ENCODE measurements at regions not wholly inside any gene's neighbourhood (a gene's known extent, or its start where the extent isn't known, plus 50 kb on each side); places are given as distances from the start of the nearest gene placed in this dataset.
"Not testable (repeated sequence)": the region's sequence is repeated elsewhere in the genome, so short reads cannot be mapped to it uniquely, and the experiment has no call there.

- H3K9me3 Mint-ChIP-seq (ENCODE audit: insufficient read depth); H3K27me3 Mint-ChIP-seq (ENCODE audit: low read depth); CTCF ChIA-PET; H3K4me1 Mint-ChIP-seq (ENCODE audit: low read depth); H3K27ac Mint-ChIP-seq; H3K4me3 Mint-ChIP-seq; POLR2A ChIA-PET; ATAC-seq; H3K36me3 Mint-ChIP-seq (ENCODE audit: low read depth); DNase-seq: not testable (repeated sequence)
These were observed 181.9 kb downstream of the SPATA31A6 start for GRCh38 chr9:42365244-42365945.

GRCh38 chr9:42368279-42368881 lies 184.9 kb downstream of the SPATA31A6 start:
- CTCF ChIA-PET; H3K4me1 Mint-ChIP-seq (ENCODE audit: low read depth); H3K4me3 Mint-ChIP-seq; ATAC-seq; H3K27me3 Mint-ChIP-seq (ENCODE audit: low read depth); H3K36me3 Mint-ChIP-seq (ENCODE audit: low read depth); DNase-seq; H3K9me3 Mint-ChIP-seq (ENCODE audit: insufficient read depth); H3K27ac Mint-ChIP-seq; POLR2A ChIA-PET: not testable (repeated sequence)

GRCh38 chr9:42370172-42370571 lies 186.7 kb downstream of the SPATA31A6 start:
- H3K27ac Mint-ChIP-seq; DNase-seq; H3K36me3 Mint-ChIP-seq (ENCODE audit: low read depth); POLR2A ChIA-PET; ATAC-seq; H3K9me3 Mint-ChIP-seq (ENCODE audit: insufficient read depth); H3K27me3 Mint-ChIP-seq (ENCODE audit: low read depth); H3K4me1 Mint-ChIP-seq (ENCODE audit: low read depth); CTCF ChIA-PET; H3K4me3 Mint-ChIP-seq: not testable (repeated sequence)

GRCh38 chr9:42371417-42371816 lies 188.0 kb downstream of the SPATA31A6 start:
- DNase-seq; H3K27ac Mint-ChIP-seq; POLR2A ChIA-PET; ATAC-seq; H3K4me3 Mint-ChIP-seq; H3K9me3 Mint-ChIP-seq (ENCODE audit: insufficient read depth); CTCF ChIA-PET; H3K36me3 Mint-ChIP-seq (ENCODE audit: low read depth); H3K4me1 Mint-ChIP-seq (ENCODE audit: low read depth); H3K27me3 Mint-ChIP-seq (ENCODE audit: low read depth): not testable (repeated sequence)

- CTCF ChIA-PET; POLR2A ChIA-PET; H3K27ac Mint-ChIP-seq; DNase-seq; H3K4me3 Mint-ChIP-seq; H3K36me3 Mint-ChIP-seq (ENCODE audit: low read depth); H3K27me3 Mint-ChIP-seq (ENCODE audit: low read depth); H3K9me3 Mint-ChIP-seq (ENCODE audit: insufficient read depth); ATAC-seq; H3K4me1 Mint-ChIP-seq (ENCODE audit: low read depth): not testable (repeated sequence)
These were observed 194.3 kb downstream of the SPATA31A6 start for GRCh38 chr9:42377530-42378417.

- no peak overlapping the region for H3K27ac Mint-ChIP-seq
- DNase-seq: no peak
- ChIA-PET CTCF (no interaction called here), POLR2A (no interaction called here)
- H3K4me1 Mint-ChIP-seq (ENCODE audit: low read depth): no peaks in the 10 kb centered on the region
- no peak overlapping the region for H3K4me3 Mint-ChIP-seq
- H3K36me3 Mint-ChIP-seq (ENCODE audit: low read depth): no peaks in the 10 kb centered on the region
- H3K27me3 Mint-ChIP-seq (ENCODE audit: low read depth): no peaks in the 10 kb centered on the region
- H3K9me3 Mint-ChIP-seq (ENCODE audit: insufficient read depth): peaks cover 8% of the 10 kb centered on the region
- ATAC-seq: no peak
These were observed 195.0 kb downstream of the SPATA31A6 start for GRCh38 chr9:42378418-42378815.

- ATAC-seq; DNase-seq; H3K4me3 Mint-ChIP-seq; H3K36me3 Mint-ChIP-seq (ENCODE audit: low read depth); H3K4me1 Mint-ChIP-seq (ENCODE audit: low read depth); H3K27me3 Mint-ChIP-seq (ENCODE audit: low read depth); H3K27ac Mint-ChIP-seq; CTCF ChIA-PET; H3K9me3 Mint-ChIP-seq (ENCODE audit: insufficient read depth); POLR2A ChIA-PET: not testable (repeated sequence)
These were observed 196.1 kb downstream of the SPATA31A6 start for GRCh38 chr9:42379602-42380001.

- H3K27ac Mint-ChIP-seq; ATAC-seq; H3K4me1 Mint-ChIP-seq (ENCODE audit: low read depth); POLR2A ChIA-PET; CTCF ChIA-PET; H3K9me3 Mint-ChIP-seq (ENCODE audit: insufficient read depth); DNase-seq; H3K36me3 Mint-ChIP-seq (ENCODE audit: low read depth); H3K27me3 Mint-ChIP-seq (ENCODE audit: low read depth); H3K4me3 Mint-ChIP-seq: not testable (repeated sequence)
These were observed 201.1 kb downstream of the SPATA31A6 start for GRCh38 chr9:42384585-42384984.

- H3K27ac Mint-ChIP-seq; H3K36me3 Mint-ChIP-seq (ENCODE audit: low read depth); H3K4me1 Mint-ChIP-seq (ENCODE audit: low read depth); ATAC-seq; H3K27me3 Mint-ChIP-seq (ENCODE audit: low read depth); H3K4me3 Mint-ChIP-seq; CTCF ChIA-PET; POLR2A ChIA-PET; H3K9me3 Mint-ChIP-seq (ENCODE audit: insufficient read depth); DNase-seq: not testable (repeated sequence)
These were observed 202.2 kb downstream of the SPATA31A6 start for GRCh38 chr9:42385574-42386120.

- H3K4me3 Mint-ChIP-seq: no peak overlapping the region
- no peak for ATAC-seq
- no peaks in the 10 kb centered on the region for H3K27me3 Mint-ChIP-seq (ENCODE audit: low read depth)
- no peaks in the 10 kb centered on the region for H3K36me3 Mint-ChIP-seq (ENCODE audit: low read depth)
- no peaks in the 10 kb centered on the region for H3K9me3 Mint-ChIP-seq (ENCODE audit: insufficient read depth)
- no peaks in the 10 kb centered on the region for H3K4me1 Mint-ChIP-seq (ENCODE audit: low read depth)
- DNase-seq: no peak
- ChIA-PET CTCF (no interaction called here), POLR2A (no interaction called here)
- no peak overlapping the region for H3K27ac Mint-ChIP-seq
These were observed 203.0 kb downstream of the SPATA31A6 start for GRCh38 chr9:42386477-42386876.

GRCh38 chr9:42388146-42388690 lies 204.8 kb downstream of the SPATA31A6 start:
- no peak for DNase-seq
- CTCF ChIA-PET: no interaction called here
- POLR2A ChIA-PET: no interaction called here

GRCh38 chr9:42388846-42389245 lies 205.4 kb downstream of the SPATA31A6 start:
- DNase-seq (no peak), ATAC-seq (no peak)
- H3K4me3 Mint-ChIP-seq: no peak overlapping the region
- no peak overlapping the region for H3K27ac Mint-ChIP-seq
- H3K4me1 Mint-ChIP-seq (ENCODE audit: low read depth): no peaks in the 10 kb centered on the region
- ChIA-PET CTCF (no interaction called here), POLR2A (no interaction called here)
- no peaks in the 10 kb centered on the region for H3K9me3 Mint-ChIP-seq (ENCODE audit: insufficient read depth)
- H3K27me3 Mint-ChIP-seq (ENCODE audit: low read depth): no peaks in the 10 kb centered on the region
- no peaks in the 10 kb centered on the region for H3K36me3 Mint-ChIP-seq (ENCODE audit: low read depth)

More at GRCh38 chr9:42388146-42388690, 204.8 kb downstream of the SPATA31A6 start:
- Mint-ChIP-seq H3K9me3 (ENCODE audit: insufficient read depth) (no peaks in the 10 kb centered on the region), H3K27me3 (ENCODE audit: low read depth) (no peaks in the 10 kb centered on the region), H3K4me1 (ENCODE audit: low read depth) (no peaks in the 10 kb centered on the region), H3K36me3 (ENCODE audit: low read depth) (no peaks in the 10 kb centered on the region), H3K27ac (no peak overlapping the region), H3K4me3 (no peak overlapping the region)
- no peak for ATAC-seq

All from activated CD8-positive, alpha-beta T cell treated with anti-CD3 and anti-CD28 coated beads, Interleukin-2, amount 10 ng/mL, durations not matched to agents 7 days and 5 days (primary cell).